Caki2 (cell line): ENCODE measurements at regions not wholly inside any gene's neighbourhood (a gene's known extent, or its start where the extent isn't known, plus 50 kb on each side); places are given as distances from the start of the nearest gene placed in this dataset.
A peak's percentile ranks its signal among the peaks of the same experiment; 100 is the strongest.

Experiments used
- DNase-seq: peaks from one replicate; pipeline ENCODE4 v3.0.0-alpha.2; 2015; ENCODE audit warnings: low read depth
- in situ Hi-C: cut with HindIII; loops from 2 replicates; pipeline ENCODE4 v1.10.0; 2016; ENCODE audit warnings: low sequenced_read_pairs, low pct_unique_long_range_greater_than_20kb, mixed read lengths

DNA sequence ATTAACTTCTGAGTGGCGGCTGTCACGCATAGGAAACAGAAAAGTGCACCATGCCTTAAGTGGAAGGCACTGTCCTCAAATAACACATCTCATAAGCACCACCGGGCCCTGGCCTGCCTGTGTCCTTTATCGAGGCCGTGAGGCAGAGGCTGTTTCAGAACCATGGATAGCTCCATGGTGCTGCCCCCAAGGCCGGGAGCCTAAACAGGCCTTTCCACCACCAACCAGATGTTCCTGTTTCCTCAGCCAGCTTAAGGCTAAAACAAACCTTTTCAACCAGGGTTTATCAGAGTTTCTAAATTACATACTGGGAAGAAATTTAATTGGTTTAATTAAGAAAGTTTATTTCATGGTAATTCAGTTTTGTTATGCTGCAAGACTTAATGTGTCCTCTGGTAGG, 114.4 kb downstream of the DMRTA2 start:
- in situ Hi-C loops = no loop called here
- DNase-seq = peak; percentile 33

DNA sequence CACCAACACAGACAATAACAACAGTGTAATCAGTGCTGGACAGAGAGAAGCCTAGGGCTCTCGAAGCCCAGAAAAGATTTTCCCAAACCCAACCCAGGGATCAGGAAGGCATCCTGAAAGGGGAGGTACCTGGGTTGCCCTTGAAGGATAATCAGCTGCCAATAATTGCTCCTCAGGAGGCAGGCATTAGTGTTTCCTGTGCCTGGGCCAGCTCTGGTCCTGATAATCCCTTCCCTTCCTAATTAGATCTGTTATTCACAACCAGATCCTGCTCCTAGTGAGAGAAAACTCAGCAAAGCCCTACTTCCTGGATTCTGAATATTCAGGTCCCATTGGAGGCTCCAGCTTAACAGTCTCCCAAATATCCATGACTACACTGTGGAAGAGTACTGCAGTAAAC, 117.4 kb downstream of the DMRTA2 start:
- no peak for DNase-seq
- in situ Hi-C loops = no loop called here

DNA sequence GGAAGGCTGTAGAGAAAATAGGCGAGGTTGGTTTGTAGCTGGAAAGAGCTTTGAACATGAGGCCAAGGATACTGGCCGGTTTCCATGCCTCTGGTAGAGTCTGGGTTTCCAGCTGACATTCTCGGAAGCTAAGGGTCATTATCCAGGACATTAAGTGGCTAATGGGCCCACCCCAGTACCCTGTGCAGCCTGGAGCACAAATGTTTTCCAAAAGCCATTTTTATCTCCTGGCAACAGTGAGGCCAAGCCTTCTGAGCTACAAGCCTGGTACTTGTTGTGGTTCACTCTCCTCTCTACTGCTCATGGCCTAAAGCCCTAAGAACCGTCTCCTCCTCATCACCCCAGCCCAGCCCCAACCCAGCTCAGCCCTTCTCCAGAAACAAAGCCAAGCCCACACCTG, 122.9 kb downstream of the DMRTA2 start:
- in situ Hi-C loops = no loop called here
- no peak for DNase-seq

DNA sequence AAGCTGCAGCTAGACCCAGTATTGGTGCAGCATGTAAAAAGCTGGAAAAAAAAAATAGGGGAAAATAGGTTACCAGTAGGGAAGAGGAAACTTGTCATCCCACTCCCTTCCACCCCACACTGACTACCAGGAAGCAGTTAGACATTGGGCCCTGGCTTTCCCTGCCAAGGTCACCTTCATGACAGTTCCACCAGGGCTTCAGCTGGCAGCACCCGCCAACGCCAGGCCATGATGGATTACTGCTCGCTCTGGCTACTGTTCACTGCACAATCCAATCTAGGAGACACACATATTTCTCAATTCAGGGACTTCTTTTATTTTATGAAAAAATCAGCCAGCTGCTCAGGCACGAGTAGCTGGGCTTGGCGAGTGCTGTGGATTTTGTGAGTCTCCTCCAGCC, 127.7 kb downstream of the DMRTA2 start:
- DNase-seq = no peak
- in situ Hi-C loops = no loop called here

DNA sequence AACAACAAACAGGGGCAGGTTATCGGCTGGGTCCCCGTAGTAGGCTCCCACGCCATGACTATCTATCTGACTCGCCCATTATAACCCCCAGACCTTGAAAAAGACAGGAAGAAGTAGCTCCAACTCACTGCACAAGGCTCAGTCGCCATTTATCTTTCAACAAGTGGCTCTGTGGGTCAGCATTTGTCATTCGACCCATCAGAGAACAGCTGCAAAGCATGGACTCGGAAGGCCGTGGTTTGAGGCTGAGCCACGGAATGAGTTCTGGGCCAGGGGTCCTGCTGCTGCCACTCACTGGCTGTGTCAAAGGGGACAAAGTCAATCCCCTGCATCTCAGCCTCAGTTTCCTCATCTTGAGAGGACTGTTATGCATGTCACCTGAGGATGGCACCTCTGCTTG, 131.0 kb downstream of the DMRTA2 start:
- DNase-seq = no peak
- in situ Hi-C loops = no loop called here

DNA sequence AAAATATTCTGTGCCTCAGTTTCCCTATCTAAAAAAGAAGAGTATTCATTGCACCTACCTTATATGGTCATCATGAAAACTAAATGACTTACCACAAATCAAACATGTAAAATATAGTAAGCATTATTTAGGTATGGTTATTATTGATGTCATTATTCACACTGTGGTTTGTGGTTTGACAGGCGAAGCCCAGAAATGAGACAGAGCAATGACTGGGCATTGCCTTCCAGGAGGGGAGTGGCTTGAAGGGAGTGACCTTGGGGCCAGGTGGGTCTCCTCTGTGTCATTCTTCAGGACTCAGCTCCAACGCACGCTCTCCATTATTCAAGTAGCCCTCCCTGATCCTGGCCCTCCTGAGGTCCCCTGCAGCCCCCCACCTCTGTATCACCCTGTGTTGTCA, 133.7 kb downstream of the DMRTA2 start:
- in situ Hi-C loops = no loop called here

DNA sequence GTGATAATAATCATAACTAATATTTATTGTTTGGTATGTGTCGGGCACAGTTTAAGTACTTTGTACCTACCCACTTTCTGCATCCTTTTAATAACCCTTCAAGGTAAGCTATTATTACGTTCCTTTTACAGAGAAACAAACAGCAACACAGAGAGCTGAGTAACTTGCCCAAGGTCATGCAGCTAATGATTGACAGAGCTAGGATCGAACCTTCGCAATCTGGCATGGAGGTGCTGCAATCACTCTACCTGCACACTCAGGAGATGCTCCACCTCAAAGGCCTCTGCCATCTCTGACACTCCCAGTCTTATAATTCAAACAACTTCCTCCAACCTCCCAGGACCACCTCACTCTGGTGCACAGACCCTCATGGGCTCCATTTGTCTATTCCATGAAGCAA, 137.2 kb downstream of the DMRTA2 start:
- in situ Hi-C loops = no loop called here

More for the DNA sequence above, 133.7 kb downstream of the DMRTA2 start:
- DNase-seq = no peak

DNA sequence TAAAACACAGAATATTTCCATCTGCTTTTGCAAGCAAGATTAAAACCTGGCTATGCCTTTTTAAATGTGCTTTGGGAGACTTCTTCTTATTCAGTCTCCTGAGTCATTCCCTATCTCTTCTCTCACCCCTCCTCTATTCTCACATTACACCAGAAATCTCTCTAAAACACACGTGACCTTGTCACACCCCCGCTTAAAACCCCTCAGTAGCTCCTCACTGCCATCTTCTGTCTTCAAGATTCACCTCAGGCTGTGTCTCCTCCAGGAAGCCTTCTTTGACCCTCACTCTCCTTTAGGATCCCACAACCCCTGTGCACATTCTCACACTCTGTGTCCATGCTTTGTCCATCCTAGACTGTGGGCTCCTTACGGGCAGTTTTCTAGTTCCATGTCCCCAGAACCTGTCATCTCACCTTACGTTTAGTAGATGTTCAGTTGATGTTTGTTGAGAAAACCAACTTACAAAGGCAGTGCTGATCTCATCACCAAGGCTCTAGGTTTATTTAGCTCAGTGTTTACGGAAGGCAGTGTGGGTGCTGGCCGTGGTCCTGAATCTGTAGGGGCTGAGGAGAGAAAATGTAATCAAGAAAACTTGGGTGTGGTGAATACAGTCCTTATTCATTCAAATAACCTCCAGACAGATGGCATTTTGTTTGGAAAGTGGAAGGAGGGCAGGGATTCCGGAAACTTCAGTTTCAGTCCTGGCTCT, 143.5 kb downstream of the DMRTA2 start:
- DNase-seq = peak; percentile 32

More for the DNA sequence above, 137.2 kb downstream of the DMRTA2 start:
- DNase-seq = no peak

DNA sequence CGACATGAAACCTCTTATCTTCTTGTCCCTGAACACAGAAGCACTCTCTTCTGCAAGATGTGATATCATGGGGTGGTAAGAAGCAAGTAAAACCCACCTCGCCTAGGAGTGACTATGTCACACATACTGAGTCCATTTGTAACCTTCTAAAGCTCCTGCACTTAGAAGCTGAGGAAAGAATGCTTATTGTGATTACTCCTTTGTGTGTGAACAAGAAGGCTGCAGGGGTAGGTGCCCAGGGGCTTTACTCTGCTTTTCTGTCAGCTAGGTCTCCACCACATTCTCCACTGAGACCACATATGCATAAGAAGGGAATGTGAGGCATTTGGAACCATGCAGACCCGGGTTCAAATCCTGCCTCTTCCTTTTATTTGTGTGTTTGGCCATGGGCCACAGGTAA, 144.3 kb downstream of the DMRTA2 start:
- DNase-seq = no peak
- in situ Hi-C loops = no loop called here

More for the DNA sequence above, 143.5 kb downstream of the DMRTA2 start:
- in situ Hi-C loops = no loop called here

DNA sequence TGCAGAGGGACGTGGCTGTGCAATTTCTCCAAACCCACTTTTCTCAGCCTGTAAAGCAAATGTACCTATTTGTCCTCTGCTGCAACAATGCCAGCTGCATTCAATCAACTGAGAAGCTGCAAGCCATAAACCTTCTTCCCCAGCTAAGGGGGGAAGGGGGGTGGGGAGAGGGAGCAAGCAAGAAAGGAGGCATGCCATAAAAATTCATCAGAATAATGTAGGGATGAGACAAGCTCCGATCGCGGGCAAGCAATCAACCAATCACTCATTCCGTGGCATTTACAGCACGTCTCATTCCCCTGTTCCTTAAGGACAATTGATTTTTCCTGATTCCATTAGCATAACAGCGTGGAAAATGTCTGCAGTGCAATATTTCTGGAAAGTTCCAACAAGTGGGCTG, 144.8 kb downstream of the DMRTA2 start:
- in situ Hi-C loops = no loop called here
- DNase-seq = no peak

DNA sequence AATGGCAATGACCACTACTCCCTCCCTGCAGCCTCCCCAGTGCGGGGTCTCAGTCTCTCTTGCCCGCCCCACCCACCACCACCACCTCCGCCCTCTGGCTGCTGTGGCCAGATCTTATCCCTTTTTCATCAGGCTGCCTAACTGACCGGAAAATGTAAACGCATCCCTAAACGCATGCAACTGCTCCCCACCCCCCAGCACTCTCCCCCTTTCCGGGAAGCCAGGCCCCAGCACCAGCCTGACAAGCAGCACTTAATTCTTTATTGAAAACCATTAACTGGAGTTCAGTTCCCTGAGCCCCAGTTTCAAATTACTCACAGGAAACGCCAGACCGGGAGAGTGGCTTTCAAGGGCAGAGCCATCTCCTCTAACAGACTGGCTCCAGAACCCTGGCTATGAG, 147.7 kb downstream of the DMRTA2 start:
- no peak for DNase-seq
- in situ Hi-C loops = no loop called here

DNA sequence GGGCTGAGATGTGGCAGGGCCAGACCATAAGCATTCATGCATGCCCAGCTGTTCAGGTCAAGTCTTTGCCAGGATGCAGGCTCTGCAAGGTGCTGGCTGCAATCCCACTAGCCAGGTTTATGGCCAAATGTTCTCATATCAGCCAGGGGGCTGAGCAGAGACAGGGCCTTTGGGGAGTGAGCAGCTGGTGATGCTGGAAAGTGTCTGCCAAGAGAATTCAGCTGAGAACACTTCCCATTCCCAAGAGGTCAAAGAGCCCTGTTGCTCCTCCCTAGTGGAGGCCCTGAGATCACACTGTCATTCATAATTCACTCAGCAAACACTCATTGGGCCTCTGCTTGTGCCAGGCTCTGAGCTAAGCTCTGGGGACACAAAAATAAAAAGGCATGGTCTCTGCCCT, 150.3 kb downstream of the DMRTA2 start:
- no peak for DNase-seq
- in situ Hi-C loops = no loop called here

DNA sequence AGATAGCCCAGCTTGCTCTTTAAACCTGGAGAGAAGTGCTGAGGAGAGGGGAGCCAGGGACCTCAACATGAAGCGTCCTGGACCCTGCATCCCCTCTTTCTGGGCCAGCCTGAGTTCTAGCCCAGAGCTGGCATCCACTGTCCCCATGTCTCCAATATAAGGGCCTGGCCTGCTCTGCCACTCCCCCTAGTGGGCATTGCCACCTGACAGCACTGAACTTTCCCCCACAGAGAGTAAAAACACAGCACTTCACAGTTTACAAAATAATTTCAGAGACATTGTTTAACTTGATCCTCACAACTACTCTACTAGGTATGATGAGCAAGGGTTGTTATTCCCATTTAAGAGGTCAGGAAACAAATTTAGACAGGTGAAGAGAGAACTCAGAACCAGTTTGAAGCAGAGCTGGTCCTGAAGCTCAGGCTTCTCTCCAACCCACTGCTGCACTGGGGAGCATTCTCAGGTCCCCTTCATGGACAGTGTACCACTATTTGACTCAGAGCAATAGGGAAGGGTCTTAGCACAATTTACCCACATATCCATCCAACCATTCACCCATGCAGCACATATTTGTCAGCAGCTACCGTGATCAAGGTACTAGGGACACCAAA, 151.2 kb downstream of the DMRTA2 start:
- in situ Hi-C loops = no loop called here
- DNase-seq = no peak

DNA sequence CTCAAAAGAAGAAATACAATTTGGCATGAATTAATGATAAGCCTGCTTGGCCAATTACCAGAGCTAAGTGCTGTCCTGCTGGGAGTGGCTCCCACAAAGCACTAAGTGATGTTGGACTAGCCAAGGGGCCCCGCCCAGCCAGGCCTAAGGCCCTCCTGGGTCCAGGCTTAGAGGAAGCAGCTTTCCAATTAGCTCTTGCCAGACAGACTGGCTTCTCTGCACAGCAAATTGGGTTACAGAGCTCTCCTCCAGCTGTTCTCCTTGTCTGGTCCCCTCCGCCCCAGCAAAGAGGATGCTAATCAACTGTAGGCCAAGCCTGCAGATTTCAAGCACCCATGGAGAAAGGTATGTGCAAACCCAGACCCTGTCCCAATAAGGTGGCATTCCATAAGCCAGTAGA, 151.9 kb downstream of the DMRTA2 start:
- in situ Hi-C loops = no loop called here
- no peak for DNase-seq

DNA sequence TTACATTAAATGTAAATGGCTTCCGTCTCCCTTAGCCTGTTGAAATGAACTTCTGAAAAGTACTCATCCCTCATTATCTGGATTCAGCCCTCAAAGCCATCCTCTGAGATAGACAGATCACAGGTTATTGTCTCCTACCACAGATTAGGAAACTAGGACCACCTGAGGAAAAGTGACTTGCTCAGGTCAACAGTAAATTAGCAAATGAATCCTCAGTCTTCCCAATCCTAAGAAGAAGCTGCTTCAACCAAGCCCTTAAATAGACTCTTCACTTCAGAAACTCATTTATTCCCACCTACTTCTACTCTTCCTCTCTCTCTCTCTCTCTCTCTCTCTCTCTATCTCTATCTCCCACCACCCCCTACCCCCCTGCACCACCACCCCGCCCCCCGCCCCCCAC, 152.3 kb downstream of the DMRTA2 start:
- in situ Hi-C loops = no loop called here
- no peak for DNase-seq

DNA sequence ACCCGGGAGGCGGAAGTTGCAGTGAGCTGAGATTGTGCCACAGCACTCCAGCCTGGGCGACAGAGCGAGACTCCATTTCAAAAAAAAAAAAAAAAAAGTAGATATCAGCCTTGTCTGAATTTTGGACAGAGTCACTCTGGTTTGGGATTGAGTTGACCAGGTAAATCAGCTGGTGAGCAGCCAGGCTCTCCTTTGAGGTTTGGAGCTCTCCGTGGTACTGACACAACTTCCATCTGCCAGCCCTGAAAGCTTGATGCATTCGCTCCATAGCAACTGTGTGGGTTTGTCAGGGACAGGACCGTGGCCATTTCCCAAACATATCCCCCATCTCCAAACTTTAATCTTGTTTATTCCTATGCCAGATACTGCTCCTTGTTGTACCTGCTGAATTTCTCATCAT, 155.2 kb downstream of the DMRTA2 start:
- in situ Hi-C loops = no loop called here
- peak; percentile 16 for DNase-seq

DNA sequence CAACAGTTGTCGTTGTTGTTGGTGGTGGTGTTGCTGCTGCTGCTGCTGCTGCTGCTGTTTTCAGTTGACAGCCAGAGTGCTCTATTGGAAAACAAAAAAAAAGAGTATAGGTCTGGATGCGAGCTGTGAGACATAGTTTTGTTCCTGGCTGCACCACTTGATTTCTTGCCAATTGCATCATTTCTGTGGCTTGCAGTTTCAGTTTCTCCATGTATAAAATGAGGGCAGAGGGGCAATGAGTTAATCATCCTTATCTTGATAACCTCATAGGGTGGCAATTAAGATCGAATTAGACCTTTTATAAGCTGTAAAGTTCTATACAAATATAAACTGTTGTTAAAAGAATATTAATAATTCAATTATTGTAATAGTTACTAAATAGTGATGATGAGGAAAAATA, 156.7 kb downstream of the DMRTA2 start:
- DNase-seq = no peak
- in situ Hi-C loops = no loop called here

DNA sequence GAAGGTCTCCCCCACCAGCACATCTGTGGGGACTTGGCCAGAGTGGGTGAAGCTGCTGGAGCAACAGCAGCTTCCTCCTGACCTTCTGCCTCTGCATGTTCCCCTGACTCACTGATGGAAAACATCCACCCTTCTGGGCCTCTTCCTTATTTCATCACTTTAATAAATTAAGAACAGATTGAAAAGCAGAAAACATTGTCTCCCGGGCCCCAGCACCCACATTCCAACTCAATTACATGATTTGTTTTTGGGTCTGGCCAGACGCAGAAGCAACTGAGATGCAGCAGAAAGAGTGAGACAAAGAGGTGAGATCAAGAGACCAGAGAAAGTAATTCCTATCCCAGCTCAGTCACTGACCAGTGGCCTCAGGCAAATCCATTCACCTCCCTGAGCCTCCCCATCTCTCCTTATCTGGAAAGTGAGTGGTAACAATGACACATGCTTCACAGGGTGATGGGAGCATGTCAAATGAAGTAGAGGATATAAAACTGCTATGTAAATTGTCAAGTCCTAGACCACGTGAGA, 157.1 kb downstream of the ELAVL4 start:
- no peak for DNase-seq
- in situ Hi-C loops = no loop called here

DNA sequence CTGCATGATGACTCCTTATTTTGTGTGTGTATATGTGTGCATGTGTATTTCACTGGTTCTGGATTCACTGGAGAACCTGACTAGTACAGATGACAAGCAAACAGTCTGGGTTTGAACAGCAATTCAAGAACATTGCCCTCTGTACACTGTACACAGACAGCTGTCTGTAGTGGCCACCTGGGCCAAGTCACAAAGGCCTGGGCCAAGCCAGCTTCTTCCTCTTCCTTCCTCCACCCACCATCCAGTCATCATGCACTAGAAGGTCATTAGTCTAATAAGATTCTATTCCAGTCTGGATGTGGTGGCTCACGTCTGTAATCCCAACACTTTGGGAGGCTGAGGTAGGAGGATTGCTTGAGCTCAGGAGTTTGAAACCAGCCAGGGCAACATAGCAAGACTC, 155.9 kb downstream of the ELAVL4 start:
- DNase-seq = no peak
- in situ Hi-C loops = no loop called here

DNA sequence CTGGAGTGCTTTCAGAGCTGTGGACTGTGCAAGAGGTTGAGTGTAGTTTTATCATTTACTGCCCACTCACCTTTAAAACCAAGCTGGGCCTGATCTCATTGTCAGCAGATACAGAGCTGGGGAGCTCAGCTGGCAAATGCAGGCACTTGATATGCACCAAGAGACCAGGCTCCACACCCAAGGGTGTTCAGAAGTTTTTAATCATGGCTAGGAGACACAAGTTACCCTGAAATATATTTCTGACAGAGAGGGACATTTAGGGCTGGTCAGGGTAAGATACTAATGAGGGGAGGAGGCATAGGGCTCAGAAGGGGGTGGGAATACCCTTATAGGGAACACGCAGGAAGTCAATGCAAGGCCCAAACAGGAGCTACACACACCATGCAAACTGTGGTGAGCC, 153.7 kb downstream of the ELAVL4 start:
- DNase-seq = no peak
- in situ Hi-C loops = no loop called here
